LNCaP clone FGC (cell line): ENCODE measurements at regions not wholly inside any gene's neighbourhood (a gene's known extent, or its start where the extent isn't known, plus 50 kb on each side); places are given as distances from the start of the nearest gene placed in this dataset.

ENCODE experiments used
- DNase-seq: peaks from one replicate; pipeline ENCODE4 v3.0.0-alpha.2; 2011; ENCODE audit warnings: low read depth
- H3K4me3 ChIP-seq: 2 replicates; pipeline ENCODE4 v1.5.1; 2011; ENCODE audit warnings: mild to moderate bottlenecking, low read depth, low read length, control low read depth
- TF ChIP-seq, protein P1 (sequence below): IDR thresholded peaks from 2 replicates; pipeline ENCODE4 v1.5.1; 2012; ENCODE audit warnings: mild to moderate bottlenecking; ENCODE audit not compliant: control insufficient read depth, insufficient read depth; ENCODE audit errors: extremely low read depth

DNA sequence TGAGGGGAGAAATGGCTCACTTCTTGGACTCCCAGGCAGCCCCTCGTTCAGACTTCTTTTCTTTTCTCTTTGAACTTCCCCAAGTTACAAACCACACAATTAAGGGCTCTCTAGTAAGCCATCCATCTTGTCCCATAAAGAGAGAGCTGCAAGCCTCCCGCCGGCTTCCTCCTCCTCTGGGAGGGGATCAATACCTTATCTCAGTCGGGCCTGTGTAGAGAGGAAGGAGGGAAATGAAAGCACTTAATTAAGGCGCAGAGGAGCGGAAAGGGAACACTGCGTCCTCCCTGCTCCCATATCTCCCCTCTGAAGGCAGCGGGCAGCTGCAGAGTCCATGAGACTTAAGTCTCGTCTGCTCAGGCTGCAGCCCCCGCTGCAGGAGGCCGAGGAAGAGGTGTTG, 112.6 kb upstream of the CSF3R start:
- TF ChIP-seq, protein P1, sequence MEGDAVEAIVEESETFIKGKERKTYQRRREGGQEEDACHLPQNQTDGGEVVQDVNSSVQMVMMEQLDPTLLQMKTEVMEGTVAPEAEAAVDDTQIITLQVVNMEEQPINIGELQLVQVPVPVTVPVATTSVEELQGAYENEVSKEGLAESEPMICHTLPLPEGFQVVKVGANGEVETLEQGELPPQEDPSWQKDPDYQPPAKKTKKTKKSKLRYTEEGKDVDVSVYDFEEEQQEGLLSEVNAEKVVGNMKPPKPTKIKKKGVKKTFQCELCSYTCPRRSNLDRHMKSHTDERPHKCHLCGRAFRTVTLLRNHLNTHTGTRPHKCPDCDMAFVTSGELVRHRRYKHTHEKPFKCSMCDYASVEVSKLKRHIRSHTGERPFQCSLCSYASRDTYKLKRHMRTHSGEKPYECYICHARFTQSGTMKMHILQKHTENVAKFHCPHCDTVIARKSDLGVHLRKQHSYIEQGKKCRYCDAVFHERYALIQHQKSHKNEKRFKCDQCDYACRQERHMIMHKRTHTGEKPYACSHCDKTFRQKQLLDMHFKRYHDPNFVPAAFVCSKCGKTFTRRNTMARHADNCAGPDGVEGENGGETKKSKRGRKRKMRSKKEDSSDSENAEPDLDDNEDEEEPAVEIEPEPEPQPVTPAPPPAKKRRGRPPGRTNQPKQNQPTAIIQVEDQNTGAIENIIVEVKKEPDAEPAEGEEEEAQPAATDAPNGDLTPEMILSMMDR = no peak
- no peak for DNase-seq
- H3K4me3 ChIP-seq = no peak overlapping the region

DNA sequence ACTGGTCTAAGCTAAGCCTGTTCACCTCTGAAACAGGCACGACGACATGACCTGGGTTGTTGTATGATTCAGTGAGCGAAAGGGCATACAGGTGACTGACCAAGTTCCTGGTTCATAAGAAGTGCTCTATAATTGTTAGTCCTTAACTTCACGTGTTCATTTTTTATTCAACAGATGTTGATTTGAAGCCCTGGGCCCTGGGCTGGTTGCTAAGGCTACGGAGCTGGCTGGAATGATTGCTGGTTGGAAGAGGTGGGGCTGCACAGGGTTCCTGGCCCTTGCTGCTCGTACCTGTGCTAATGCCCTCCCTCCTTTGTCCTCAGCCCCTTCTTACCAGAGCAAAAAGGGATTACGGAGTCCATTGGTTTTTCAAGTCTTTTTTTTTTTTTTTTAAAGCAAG, 111.3 kb upstream of the CSF3R start:
- TF ChIP-seq, protein P1 = no peak
- no peak for DNase-seq

DNA sequence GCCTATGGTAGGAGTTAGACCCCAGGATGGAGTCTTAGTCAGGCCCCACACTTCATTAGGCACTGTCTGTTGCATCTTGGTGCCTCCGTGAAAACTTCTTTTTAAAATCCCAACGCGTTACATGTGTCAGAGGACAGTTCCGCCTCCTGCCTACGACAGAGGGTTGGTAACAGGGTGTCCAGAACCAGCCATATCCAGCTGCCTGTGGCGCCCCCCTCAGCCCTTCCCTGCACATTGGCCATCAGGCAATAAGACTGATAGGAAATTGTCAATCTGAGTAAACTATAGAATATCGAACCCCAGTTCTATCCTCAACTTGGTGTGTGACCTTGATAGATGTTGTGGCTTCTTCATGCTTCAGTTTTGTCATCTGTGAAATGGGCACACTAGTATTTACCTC, 108.6 kb upstream of the CSF3R start:
- DNase-seq = no peak
- TF ChIP-seq, protein P1 = no peak
- no peak overlapping the region for H3K4me3 ChIP-seq

More for the DNA sequence above, 111.3 kb upstream of the CSF3R start:
- H3K4me3 ChIP-seq = no peak overlapping the region

DNA sequence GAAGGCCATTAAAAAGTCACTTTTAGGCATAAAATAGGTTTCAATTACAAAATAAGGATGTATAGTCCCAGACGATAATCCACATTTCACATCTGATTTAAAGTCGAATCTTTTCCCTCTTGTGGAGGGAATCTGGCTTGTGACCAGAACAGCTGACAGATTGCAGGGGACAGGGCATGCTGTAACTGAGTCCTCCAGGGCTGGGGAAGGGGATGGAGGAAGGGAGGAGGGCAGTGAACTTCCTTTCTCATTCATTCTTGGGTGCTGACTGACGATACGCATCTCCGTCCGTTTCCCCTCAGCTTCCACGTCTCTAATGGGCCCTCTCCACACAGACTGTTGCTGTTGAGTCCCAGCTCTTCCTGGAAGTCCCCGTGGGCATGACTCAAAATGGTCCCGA, 108.1 kb upstream of the CSF3R start:
- H3K4me3 ChIP-seq = no peak overlapping the region
- DNase-seq = no peak
- TF ChIP-seq, protein P1 = no peak

DNA sequence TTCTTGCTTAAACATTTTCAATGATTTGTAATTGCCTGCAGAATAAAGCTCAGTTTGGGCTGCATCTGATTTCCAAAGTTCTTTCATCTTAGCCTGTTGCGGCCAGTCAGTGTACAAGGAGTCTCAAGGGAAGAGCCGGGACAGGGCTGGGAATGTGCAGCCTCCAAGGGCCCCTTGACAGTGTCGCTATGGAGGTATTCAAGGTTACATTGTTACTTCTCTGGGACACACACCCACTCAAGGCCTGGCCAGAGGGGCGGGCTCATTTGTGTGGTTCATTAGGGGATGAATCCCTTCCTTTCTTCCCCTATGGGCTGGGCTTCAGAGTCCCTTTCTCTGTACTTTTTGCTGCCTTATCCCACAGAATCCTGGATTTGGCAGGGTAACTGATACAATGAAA, 107.6 kb upstream of the CSF3R start:
- no peak for DNase-seq
- no peak overlapping the region for H3K4me3 ChIP-seq
- TF ChIP-seq, protein P1 = no peak

DNA sequence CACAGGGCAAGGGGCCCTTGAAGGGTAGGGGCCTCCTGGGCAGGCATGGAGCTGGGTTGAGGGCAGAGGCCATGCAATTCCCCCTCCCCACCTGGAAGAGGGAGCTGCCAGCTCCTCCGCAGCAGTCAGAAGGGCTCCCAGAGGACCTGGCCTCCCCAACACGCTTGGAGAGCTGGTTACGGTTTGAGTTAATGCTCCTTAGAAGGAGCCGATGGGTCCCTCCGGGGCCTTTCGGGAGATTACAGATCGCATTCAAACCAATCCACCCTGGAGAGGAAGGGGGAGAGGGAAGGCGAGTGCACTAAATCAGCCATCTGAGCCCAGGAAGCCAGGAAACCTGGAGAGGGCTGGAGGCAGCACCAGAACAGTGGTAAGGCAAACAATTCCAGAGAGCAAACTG, 106.3 kb upstream of the CSF3R start:
- H3K4me3 ChIP-seq = no peak overlapping the region
- TF ChIP-seq, protein P1 = no peak
- no peak for DNase-seq
